GM18520 (cell line): ENCODE measurements at regions not wholly inside any gene's neighbourhood (a gene's known extent, or its start where the extent isn't known, plus 50 kb on each side); places are given as distances from the start of the nearest gene placed in this dataset.

Experiments
- ATAC-seq: cut with Tn5 transposase; IDR thresholded peaks from one replicate; pipeline ENCODE4 v1.9.1; 2021; ENCODE audit not compliant: unreplicated experiment

DNA sequence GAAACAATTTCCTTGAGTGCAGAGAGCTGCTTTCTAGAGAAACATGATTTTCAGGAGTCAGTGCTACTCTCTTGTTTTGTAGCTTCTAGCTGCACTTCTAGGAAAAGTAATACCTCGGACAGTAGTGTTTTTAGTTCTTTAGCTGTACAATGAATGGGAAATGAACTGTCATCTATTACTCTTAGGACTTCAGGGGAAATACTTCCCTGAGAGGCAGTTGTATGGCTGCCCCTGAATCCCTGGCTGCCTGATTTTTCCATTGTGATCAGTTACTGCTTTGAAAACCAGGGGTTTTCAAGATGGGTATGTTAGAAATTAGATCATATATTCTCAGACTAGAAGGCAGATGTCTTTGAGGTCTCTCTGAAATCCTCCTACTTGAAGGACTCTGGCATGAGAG lies 200.3 kb upstream of the SEMA6D start:
- ATAC-seq, result no peak

DNA sequence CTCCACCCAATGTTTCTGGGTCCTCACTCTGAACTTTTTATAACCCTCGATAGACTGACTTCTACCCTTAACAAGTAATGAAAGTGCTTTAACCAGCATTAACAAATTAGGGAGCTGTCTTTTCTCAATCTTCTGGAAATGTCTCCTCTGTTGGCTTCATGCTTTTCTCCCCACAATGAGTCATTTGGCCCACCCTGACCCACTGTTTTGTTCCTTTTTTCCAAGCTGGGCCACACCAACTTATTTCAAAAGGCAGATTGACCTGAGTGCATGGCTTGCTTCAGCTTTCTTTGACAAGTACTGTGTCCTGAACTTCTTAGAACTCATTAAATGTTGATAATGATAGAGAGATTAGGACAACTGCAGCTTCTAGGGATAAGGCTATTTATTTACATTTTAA lies 199.6 kb upstream of the SEMA6D start:
- no peak for ATAC-seq

DNA sequence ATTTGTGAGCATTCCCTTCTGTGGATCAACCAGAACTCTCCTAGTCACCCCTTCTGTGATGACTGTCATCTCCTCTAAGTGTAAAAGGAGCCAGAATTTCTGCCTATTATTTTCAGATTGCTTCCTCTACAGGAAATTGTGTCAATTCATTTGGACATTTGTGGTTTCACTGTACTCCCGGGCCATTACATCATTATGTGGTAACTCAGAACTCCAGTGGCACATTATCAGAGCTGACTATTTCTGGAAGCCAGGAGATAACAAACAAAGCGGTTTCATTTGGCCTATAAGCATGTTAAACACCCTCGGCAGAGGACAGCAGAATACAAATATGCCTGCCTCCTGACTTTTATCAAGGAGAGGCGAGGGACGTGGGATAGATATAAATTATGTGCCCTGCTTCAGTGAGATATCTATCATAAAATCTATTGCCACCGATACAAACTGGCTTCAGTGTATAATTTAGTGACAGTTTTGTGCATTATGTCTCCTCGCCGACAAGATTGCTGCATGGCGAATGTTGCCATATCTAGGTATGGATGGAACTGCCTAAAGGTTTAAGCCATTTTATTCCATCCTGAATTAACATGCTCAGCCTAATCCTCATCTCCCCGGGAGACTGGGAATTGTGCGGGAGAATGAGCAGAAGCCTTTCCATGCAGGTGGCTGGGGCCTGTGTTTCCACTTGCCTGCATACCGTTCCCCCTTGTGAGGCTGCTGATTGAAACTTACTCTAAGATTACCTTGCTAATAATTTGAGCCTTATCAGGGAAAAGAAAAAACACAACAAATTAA lies 193.4 kb upstream of the SEMA6D start:
- ATAC-seq, result no peak

DNA sequence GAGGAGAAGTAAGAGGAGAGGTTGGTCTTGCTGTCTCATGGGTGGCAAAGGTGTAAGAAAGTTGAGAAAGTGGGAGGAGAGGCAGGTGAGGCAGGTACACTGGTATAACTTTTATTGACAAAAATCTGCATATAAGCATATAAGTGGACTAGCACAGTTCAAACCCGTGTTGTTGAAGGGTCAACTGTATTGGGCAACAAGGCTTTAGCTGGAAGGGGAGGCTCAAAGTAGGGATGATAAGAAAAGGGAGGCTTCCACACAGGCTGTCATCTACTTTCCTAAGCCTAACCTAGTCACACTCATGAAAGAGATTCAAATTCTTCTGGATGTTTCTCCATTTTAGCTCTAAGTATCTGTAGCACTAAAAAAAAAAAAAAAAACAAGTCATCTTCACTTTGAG lies 188.1 kb upstream of the SEMA6D start:
- no peak for ATAC-seq

DNA sequence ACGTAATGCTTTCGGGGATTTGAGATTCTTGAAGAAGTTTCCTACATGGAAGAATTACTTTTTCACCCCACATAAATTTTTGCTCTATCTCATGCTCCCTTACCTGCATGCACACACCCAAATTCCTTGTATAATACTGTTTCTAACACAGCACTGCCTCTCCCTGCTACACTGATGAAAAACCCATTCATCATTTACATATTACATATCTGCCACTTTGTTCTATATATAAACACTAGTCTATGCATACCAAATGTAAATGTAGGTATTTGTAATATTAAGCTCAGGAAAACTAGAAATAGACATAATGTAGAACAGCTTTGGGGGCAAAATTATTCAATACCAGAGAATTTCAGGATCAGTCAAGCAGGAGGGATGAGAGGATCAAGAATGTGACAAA lies 182.6 kb upstream of the SEMA6D start:
- ATAC-seq, result no peak

- no peak for ATAC-seq
These were observed 175.7 kb upstream of the SEMA6D start for GRCh38 chr15:47541562-47541961.

DNA sequence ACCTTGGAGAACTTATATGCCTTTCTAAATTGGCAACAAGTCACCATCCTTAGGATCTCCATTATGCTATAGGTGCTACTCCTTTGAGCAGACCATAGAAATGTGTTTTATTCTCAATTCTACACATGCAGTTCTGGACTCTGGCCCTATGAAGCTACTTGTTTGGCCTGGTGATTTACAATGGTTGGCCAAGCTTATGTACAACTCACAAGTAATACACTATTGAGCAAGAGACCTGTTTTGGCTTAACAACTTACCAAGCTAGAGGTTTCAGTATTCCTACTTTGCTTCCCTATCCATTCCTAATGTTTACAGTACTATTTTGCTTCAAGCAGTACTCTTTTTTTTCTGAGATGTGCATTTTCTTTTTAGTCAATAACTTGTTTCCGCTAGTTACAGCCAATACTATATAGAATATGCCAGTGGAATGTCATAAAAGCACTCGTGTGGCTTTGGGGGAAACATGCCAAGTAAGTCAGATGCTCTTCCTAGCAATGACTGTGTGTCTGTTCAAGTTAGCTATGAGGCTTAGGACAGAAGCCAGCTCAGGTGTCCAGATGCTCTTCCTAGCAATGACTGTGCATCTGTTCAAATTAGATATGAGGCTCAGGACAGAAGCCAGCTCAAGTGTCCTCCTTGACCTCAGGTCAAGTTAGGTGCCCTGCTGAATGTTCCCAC lies 174.9 kb upstream of the SEMA6D start:
- ATAC-seq, result no peak

DNA sequence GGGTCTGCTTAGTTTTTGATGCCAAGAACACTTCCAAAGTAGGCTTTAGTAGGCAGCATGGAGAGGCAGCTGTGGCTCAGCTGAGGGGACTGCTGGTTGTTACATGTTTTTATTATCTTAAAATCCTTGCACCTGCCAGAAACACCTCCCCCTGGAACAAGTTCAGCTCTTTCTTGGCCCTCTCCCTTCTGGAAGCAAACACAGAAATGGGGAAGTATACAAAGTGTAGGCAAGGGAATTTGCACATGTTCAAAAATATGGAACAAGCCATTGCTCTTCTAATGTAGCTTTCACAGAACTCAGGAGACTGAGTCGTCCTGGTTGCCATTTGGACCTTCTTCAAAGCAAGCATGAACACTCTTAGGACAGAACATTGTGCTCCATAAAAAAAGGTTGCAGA lies 169.1 kb upstream of the SEMA6D start:
- ATAC-seq, result no peak

- ATAC-seq, result no peak
These were observed 168.3 kb upstream of the SEMA6D start for GRCh38 chr15:47548986-47549385.

GRCh38 chr15:47551079-47551478 lies 166.2 kb upstream of the SEMA6D start:
- no peak for ATAC-seq

- ATAC-seq, result no peak
These were observed 165.8 kb upstream of the SEMA6D start for GRCh38 chr15:47551546-47551945.

DNA sequence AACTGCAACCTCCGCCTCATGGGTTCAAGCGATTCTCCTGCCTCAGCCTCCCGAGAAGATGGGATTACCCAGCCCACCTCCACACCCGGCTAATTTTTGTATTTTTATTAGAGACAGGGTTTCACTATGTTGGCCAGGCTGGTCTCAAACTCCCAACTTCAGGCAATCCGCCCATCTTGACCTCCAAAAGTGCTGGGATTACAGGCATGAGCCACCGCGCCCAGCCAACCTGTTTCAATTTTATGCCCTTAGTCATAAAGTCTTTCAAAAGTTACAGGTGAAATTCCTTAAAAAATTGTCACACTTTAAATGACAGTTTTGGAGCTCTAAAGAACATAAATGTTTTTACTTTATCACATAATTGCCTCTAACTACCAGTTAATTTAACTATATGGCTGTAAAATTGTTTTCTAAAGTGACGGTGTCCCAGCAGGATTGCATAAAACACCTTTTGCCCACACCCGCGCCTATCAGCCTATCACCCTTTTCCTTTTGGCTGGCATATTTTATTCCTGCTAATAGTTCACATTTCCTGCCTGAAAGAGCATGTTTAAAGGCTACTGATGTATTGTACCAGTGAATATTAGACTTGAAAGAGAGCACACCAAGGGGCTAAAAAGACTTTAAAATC lies 164.2 kb upstream of the SEMA6D start:
- ATAC-seq, result no peak

DNA sequence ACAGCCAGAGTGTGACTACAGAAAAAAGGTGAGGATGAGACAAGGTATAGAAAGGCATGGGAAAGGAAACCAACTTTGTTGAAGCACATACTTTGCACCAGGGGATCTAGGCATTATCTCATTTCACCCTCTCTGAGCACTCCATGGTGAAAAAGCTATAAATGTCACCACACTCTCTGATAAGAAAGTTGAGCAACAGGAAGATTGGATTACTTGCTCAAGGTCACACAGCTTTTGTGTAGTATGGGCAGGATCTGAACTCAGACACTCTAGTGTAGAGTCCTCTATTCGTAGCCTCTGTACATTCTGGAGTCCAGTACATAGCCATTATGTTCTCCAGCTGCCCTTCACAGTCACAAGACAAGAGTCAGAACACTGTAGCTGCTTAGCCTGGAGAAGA lies 163.4 kb upstream of the SEMA6D start:
- ATAC-seq, result no peak

DNA sequence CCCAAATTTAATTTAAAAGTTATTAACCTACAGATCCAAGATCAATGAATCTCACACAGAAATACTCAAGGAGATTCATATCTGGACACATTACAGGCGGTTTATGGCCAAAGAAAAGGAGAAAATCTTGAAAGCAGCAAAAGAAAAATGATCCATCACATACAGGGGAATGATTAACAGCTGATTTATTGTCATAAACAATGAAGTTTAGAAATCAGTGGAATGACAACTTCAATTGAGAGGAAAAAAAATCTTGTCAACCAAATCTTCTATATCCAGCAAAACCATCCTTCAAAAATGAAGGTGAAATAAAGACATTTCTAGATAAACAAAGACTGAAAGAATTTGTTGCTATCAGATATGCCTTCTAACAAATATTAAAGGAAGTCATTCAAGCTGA lies 156.2 kb upstream of the SEMA6D start:
- no peak for ATAC-seq

GRCh38 chr15:47565949-47566348 lies 151.4 kb upstream of the SEMA6D start:
- ATAC-seq, result no peak

GRCh38 chr15:47566610-47567009 lies 150.7 kb upstream of the SEMA6D start:
- no peak for ATAC-seq

GRCh38 chr15:47568030-47568429 lies 149.3 kb upstream of the SEMA6D start:
- no peak for ATAC-seq

GRCh38 chr15:47570044-47570443 lies 147.3 kb upstream of the SEMA6D start:
- no peak for ATAC-seq

DNA sequence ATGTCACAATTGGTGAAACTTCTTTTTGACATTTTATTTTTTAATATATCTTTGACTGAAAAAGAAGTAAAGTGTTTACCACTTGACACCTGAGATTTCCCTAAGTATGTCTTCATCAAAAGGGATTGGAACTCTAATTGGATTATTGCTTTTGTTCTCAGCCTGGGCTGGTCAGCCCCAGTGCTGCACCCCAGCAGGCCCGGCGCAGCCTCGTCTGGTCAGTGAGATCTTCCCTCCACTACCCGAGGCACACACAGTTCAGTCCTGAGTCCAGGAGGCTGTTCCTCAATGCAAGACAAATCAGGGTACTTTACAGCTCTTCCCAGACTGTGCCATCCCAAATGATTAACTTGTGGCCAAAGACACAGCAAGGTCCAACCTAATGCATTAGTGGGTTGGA lies 146.9 kb upstream of the SEMA6D start:
- no peak for ATAC-seq

GRCh38 chr15:47570881-47571640 lies 146.2 kb upstream of the SEMA6D start:
- ATAC-seq, result no peak

DNA sequence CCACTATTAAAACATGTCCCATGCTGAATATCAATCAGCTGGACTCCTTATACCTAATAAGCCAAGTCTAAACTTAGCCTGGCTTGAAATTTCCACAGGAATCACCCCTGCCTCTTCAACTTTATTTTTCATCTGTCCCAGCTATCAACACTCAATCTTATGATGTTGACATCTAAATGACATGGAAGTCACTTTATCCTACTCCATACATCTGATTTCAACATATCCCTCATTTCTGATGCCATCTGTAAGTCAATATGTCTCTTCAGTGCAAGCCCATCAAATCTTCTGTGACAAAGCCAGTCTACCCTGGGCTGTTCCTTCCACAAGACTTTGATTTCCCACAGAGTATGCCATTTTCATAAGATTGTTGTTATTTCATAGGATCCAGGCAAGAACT lies 143.6 kb upstream of the SEMA6D start:
- no peak for ATAC-seq

DNA sequence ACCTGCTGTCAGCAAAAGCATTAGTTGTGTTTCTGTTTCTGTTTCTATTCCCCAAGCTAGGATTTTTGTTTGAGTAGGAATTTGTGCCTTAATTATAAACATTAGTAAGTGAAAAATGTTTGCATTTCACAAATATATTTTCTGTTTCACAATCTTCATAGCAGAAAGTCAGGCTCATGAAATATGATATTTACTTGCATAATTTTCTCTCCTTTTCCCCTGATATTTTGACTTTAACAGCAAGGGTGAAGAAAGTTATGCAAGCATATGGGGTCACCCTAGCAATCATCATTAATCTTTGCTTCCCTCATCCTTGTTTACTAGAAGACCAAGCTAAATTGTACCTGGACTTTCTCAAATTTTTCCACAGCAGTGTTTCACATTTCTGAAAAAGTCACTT lies 140.3 kb upstream of the SEMA6D start:
- ATAC-seq, result no peak
